Naive B cell (primary cell): ENCODE measurements at regions not wholly inside any gene's neighbourhood (a gene's known extent, or its start where the extent isn't known, plus 50 kb on each side); places are given as distances from the start of the nearest gene placed in this dataset.
"Not testable (repeated sequence)": the region's sequence is repeated elsewhere in the genome, so short reads cannot be mapped to it uniquely, and the experiment has no call there.

Experiments
- ATAC-seq, 2 donors: fragments of 150-1000 bp; cut with Tn5 transposase; 2 replicates each; pipeline ENCODE4 v1.10.0; 2021; ENCODE audit warnings: low read depth in 2 of 2, mild to moderate bottlenecking in 2 of 2, moderate library complexity in 2 of 2
- DNase-seq: peaks from one replicate; pipeline ENCODE4 v3.0.0; 2022
- H3K27ac Mint-ChIP-seq, 6 donors: one replicate each; pipeline ENCODE4 v1.8.0; 2020 to 2022; ENCODE audit warnings: mild to moderate bottlenecking in 6 of 6, mixed read lengths in 6 of 6, moderate library complexity in 5 of 6, inconsistent platforms in 2 of 6
- H3K27me3 Mint-ChIP-seq, 3 donors: one replicate each; pipeline ENCODE4 v1.8.0; 2021 to 2022; ENCODE audit warnings: mixed read lengths in 3 of 3, mild to moderate bottlenecking in 1 of 3
- H3K36me3 Mint-ChIP-seq, 2 donors: one replicate each; pipeline ENCODE4 v1.8.0; 2020 to 2022; ENCODE audit warnings: mixed read lengths in 2 of 2, inconsistent platforms in 1 of 2, mild to moderate bottlenecking in 1 of 2
- H3K4me1 Mint-ChIP-seq, 3 donors: one replicate each; pipeline ENCODE4 v1.8.0; 2020 to 2022; ENCODE audit warnings: mixed read lengths in 3 of 3, inconsistent platforms in 1 of 3, mild to moderate bottlenecking in 1 of 3, moderate library complexity in 1 of 3
- H3K4me3 Mint-ChIP-seq, 8 donors: one replicate each; pipeline ENCODE4 v1.8.0; 2020 to 2022; ENCODE audit warnings: mild to moderate bottlenecking in 8 of 8, mixed read lengths in 8 of 8, moderate library complexity in 8 of 8, inconsistent platforms in 2 of 8
- H3K9me3 Mint-ChIP-seq, 7 donors: one replicate each; pipeline ENCODE4 v1.8.0; 2020 to 2022; ENCODE audit warnings: mixed read lengths in 7 of 7, mild to moderate bottlenecking in 5 of 7, inconsistent platforms in 2 of 7, moderate library complexity in 1 of 7

- Mint-ChIP-seq H3K4me3 (no peak overlapping the region), H3K9me3 (no peaks in the 10 kb centered on the region), H3K4me1 (no peaks in the 10 kb centered on the region), H3K27ac (no peak overlapping the region), H3K27me3 (peaks cover 9 to 13% (median 11%) of the 10 kb centered on the region in 3 donors), H3K36me3 (no peaks in the 10 kb centered on the region)
- ATAC-seq: no peak
- no peak for DNase-seq
Measured at GRCh38 chr3:107193116-107193515, 184.1 kb upstream of the CCDC54 start.

DNA sequence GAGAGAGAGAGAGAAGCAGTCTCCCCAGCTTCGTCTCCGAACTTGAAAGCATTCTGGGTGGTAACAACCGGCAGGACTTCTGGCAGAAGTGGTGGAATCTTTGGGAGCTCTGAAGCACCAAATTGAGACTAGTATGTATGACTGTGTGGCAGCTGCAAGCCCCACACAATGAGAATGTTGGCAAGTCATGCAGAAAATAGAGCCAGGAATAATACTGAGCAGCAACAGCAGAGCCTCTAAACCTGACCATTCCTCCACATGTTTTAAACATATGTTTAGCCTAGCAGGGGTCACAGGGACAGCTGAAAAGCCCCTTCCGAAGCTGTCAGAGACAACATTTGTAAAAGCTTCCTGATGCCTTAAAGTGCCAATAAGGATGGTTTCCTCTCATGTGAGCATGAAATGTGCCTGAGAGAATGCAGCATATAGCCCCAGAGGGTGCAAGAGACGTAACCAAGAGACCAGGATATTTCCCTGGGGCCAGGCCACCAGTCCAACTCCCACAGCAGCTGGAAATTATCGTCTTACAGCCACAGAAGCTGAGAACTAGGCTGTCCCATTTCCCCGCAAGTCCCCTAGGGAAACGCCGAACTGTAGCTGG lies 178.6 kb upstream of the CCDC54 start:
- Mint-ChIP-seq H3K4me1 (no peaks in the 10 kb centered on the region), H3K4me3 (no peak overlapping the region), H3K36me3 (no peaks in the 10 kb centered on the region), H3K27ac (peak overlapping the region in 1 of 6 donors; percentile 7), H3K9me3 (peaks cover 0 to 3% (median 0%) of the 10 kb centered on the region in 7 donors), H3K27me3 (peaks cover 15 to 17% (median 15%) of the 10 kb centered on the region in 3 donors)
- ATAC-seq (no peak), DNase-seq (no peak)

GRCh38 chr3:107201146-107201545 lies 176.1 kb upstream of the CCDC54 start:
- ATAC-seq (no peak), DNase-seq (no peak)
- Mint-ChIP-seq H3K9me3 (peaks cover 0 to 3% (median 0%) of the 10 kb centered on the region in 7 donors), H3K4me3 (no peak overlapping the region), H3K36me3 (no peaks in the 10 kb centered on the region), H3K27me3 (peaks cover 11 to 13% (median 11%) of the 10 kb centered on the region in 3 donors), H3K27ac (no peak overlapping the region), H3K4me1 (no peaks in the 10 kb centered on the region)

GRCh38 chr3:107202885-107203284 lies 174.4 kb upstream of the CCDC54 start:
- H3K9me3 Mint-ChIP-seq, DNase-seq, H3K4me3 Mint-ChIP-seq, H3K27ac Mint-ChIP-seq, ATAC-seq, H3K27me3 Mint-ChIP-seq, H3K4me1 Mint-ChIP-seq, H3K36me3 Mint-ChIP-seq: not testable (repeated sequence)

GRCh38 chr3:107204121-107204520 lies 173.1 kb upstream of the CCDC54 start:
- Mint-ChIP-seq H3K36me3 (no peaks in the 10 kb centered on the region), H3K9me3 (peaks cover 0 to 3% (median 0%) of the 10 kb centered on the region in 7 donors), H3K4me3 (no peak overlapping the region), H3K27ac (no peak overlapping the region), H3K27me3 (peaks cover 5 to 10% (median 8%) of the 10 kb centered on the region in 3 donors), H3K4me1 (no peaks in the 10 kb centered on the region)
- DNase-seq: no peak
- no peak for ATAC-seq

DNA sequence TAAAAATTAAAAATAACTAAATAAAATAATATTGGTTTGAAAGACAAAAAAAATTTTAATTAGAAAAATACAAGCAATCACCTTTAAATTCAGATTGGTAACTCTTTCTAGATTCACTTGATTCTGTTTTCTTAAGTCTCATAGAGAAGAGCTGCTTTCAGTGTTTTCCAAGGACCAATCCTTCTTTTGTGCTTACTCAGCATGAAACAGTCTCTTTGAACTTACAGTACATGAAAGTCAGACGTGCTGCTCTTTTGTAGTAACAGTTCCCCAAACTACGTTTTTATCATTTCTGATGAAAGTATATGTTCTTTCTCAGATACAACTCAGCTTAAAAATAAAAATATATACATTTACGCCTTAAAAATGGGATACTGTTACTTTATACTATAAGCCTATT lies 171.9 kb upstream of the CCDC54 start:
- Mint-ChIP-seq H3K4me1 (no peaks in the 10 kb centered on the region), H3K4me3 (no peak overlapping the region), H3K27me3 (peaks cover 5 to 10% (median 8%) of the 10 kb centered on the region in 3 donors), H3K9me3 (peaks cover 0 to 3% (median 0%) of the 10 kb centered on the region in 7 donors), H3K36me3 (no peaks in the 10 kb centered on the region), H3K27ac (no peak overlapping the region)
- ATAC-seq (no peak), DNase-seq (no peak)

DNA sequence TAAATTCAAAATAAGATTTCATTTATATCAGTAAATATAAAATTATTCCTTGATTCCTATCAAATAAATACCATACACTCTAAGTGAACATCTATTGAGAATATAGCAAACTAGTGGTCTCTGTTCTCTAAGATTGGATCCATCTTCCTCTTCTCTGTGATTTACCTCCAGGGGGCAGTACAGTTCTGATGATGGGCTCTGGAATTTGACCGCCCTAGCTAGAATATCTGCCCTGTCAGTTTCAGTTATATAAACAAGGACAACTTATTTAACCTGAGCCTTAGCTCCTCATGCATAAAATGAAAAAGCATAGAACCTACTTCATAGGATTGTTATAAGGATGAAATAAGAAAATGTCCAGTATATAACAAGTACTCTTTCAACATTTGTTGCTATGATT lies 171.1 kb upstream of the CCDC54 start:
- Mint-ChIP-seq H3K27ac (no peak overlapping the region), H3K27me3 (peaks cover 5 to 10% (median 8%) of the 10 kb centered on the region in 3 donors), H3K36me3 (no peaks in the 10 kb centered on the region), H3K4me1 (no peaks in the 10 kb centered on the region), H3K9me3 (peaks cover 0 to 3% (median 0%) of the 10 kb centered on the region in 7 donors), H3K4me3 (no peak overlapping the region)
- DNase-seq (no peak), ATAC-seq (no peak)

GRCh38 chr3:107206945-107207344 lies 170.3 kb upstream of the CCDC54 start:
- Mint-ChIP-seq H3K27ac (no peak overlapping the region), H3K27me3 (peaks cover 5 to 10% (median 8%) of the 10 kb centered on the region in 3 donors), H3K4me3 (no peak overlapping the region), H3K9me3 (peaks cover 0 to 3% (median 0%) of the 10 kb centered on the region in 7 donors), H3K36me3 (no peaks in the 10 kb centered on the region), H3K4me1 (no peaks in the 10 kb centered on the region)
- ATAC-seq: no peak
- DNase-seq: no peak

GRCh38 chr3:107208100-107208499 lies 169.1 kb upstream of the CCDC54 start:
- no peaks in the 10 kb centered on the region for H3K4me1 Mint-ChIP-seq
- H3K4me3 Mint-ChIP-seq: no peak overlapping the region
- DNase-seq: no peak
- peaks cover 8 to 11% (median 10%) of the 10 kb centered on the region in 3 donors for H3K27me3 Mint-ChIP-seq
- H3K27ac Mint-ChIP-seq: no peak overlapping the region
- no peaks in the 10 kb centered on the region for H3K36me3 Mint-ChIP-seq
- H3K9me3 Mint-ChIP-seq: peaks cover 0 to 3% (median 0%) of the 10 kb centered on the region in 7 donors
- no peak for ATAC-seq

GRCh38 chr3:107208796-107209195 lies 168.4 kb upstream of the CCDC54 start:
- Mint-ChIP-seq H3K9me3 (no peaks in the 10 kb centered on the region), H3K27me3 (peaks cover 1 to 11% (median 4%) of the 10 kb centered on the region in 3 donors), H3K4me1 (no peaks in the 10 kb centered on the region)

GRCh38 chr3:107209302-107209990 lies 167.8 kb upstream of the CCDC54 start:
- DNase-seq: no peak
- ATAC-seq: no peak
- Mint-ChIP-seq H3K4me3 (peak overlapping the region in 1 of 8 donors; percentile 1), H3K27me3 (peaks cover 0 to 15% (median 4%) of the 10 kb centered on the region in 3 donors), H3K27ac (no peak overlapping the region), H3K36me3 (no peaks in the 10 kb centered on the region), H3K9me3 (no peaks in the 10 kb centered on the region), H3K4me1 (no peaks in the 10 kb centered on the region)

More at GRCh38 chr3:107208796-107209195, 168.4 kb upstream of the CCDC54 start:
- Mint-ChIP-seq H3K36me3 (no peaks in the 10 kb centered on the region), H3K27ac (no peak overlapping the region), H3K4me3 (no peak overlapping the region)
- no peak for DNase-seq
- no peak for ATAC-seq

DNA sequence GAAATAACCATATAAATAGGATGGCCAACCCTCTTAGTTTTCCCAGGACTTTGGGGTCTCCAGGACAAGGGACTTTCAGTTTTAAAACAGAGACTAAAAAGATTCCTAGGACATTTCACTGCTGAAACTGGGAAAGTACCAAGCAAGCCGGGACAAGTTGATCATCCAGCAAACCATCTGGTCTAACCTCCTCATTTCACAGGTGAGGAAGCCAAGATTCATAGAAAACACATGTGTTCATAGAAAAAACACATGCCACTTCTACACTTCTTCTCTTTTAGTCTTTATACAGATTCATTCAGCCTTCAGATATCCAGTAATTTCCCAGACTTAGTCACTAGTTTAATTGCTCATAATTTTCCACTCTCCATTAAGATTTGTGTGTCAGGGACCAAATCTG lies 165.6 kb upstream of the CCDC54 start:
- H3K27ac Mint-ChIP-seq: no peak overlapping the region
- H3K4me3 Mint-ChIP-seq: no peak overlapping the region

GRCh38 chr3:107212618-107213017 lies 164.6 kb upstream of the CCDC54 start:
- Mint-ChIP-seq H3K4me1 (no peaks in the 10 kb centered on the region), H3K9me3 (no peaks in the 10 kb centered on the region), H3K4me3 (no peak overlapping the region), H3K36me3 (no peaks in the 10 kb centered on the region), H3K27ac (no peak overlapping the region), H3K27me3 (peaks cover 0 to 22% (median 5%) of the 10 kb centered on the region in 3 donors)
- no peak for DNase-seq
- no peak for ATAC-seq

More for the DNA sequence above, 165.6 kb upstream of the CCDC54 start:
- Mint-ChIP-seq H3K4me1 (no peaks in the 10 kb centered on the region), H3K36me3 (no peaks in the 10 kb centered on the region), H3K9me3 (no peaks in the 10 kb centered on the region), H3K27me3 (peaks cover 0 to 22% (median 5%) of the 10 kb centered on the region in 3 donors)
- no peak for DNase-seq
- no peak for ATAC-seq

DNA sequence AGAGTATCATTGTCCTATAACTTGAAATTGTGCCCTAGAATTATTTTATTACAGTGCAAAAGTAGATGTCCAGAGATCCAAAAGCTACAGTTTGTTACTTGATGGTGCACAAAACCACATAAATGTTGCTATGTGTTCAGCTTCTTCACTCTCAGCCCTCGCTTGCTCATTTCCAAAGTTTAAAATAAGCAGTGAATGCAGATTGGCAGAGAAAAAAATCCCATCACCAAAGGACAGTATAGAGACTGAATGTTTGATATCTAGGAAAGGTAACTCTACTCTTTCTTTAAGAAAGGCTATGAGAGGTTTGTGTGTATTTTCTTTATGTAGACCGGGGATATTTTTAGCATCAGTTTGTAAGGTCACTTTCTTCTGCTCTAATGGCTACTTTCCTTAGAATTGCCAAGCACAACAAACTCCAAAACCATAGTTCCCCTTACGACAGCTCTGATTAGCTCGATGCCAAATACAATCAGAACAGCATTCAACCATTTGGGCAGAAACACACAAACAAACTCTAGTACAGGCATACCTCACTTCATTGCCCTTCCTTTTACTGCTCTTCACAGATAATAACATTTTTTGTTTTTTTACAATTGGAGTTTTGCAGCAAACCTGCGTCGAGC lies 164.1 kb upstream of the CCDC54 start:
- no peaks in the 10 kb centered on the region for H3K9me3 Mint-ChIP-seq
- no peaks in the 10 kb centered on the region for H3K4me1 Mint-ChIP-seq
- peaks cover 0 to 22% (median 5%) of the 10 kb centered on the region in 3 donors for H3K27me3 Mint-ChIP-seq
- H3K27ac Mint-ChIP-seq: no peak overlapping the region
- no peaks in the 10 kb centered on the region for H3K36me3 Mint-ChIP-seq
- H3K4me3 Mint-ChIP-seq: no peak overlapping the region
- no peak for DNase-seq
- no peak for ATAC-seq
